Left lobe of liver (tissue), 2 donors: ENCODE measurements at regions not wholly inside any gene's neighbourhood (a gene's known extent, or its start where the extent isn't known, plus 50 kb on each side); places are given as distances from the start of the nearest gene placed in this dataset.

ENCODE experiments used
- ATAC-seq: fragments of 200-7000 bp; cut with Tn5 transposase; one replicate; pipeline ENCODE4 v1.9.1; 2020; ENCODE audit warnings: mild to moderate bottlenecking, moderate library complexity
- DNase-seq: peaks from one replicate; pipeline ENCODE4 v3.0.0-alpha.2; 2020; ENCODE audit warnings: low spot score
- donor health status: DM: no; HTN: no; CAD: no; lungs with moderate emphysema.
- donor health status: DM: no; HTN: yes; CAD: no.

DNA sequence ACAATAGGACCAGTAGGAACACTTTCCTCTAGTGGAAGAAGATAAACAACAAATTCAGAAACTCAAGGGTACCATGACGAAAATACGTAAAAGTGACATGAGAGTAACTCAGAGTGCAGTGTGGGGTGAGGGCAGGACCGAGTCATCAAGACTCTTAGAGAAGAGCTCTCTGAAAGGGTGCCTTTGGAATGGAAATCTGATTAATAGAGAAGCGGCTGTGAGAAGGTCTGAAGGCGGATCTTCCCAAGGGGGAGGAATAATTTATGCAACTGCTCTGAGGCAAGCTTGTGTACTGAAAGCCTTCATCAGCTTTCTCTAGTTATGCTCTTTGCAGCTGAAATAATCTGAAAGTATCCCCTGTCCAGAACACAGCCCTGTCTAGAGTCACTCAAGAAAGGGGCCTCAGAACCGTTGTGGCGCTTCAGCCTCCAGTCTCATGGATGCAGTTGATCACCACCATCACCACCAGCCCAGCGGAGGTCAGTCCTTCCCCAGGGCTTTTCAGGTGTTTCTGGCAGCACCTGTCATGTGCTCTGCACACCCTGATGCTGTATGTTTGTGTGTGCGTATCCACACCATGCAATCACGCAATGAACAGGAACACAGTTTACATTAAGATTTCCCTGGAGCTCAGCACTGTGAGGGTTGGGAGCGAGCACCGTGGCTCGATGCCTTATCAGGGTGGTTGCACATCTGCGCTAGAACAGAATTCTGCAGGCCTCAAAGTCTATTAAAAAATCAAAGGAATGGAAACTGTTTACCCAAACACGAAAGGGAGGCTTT lies 396.5 kb downstream of the SMOC2 start:
- DNase-seq, result no peak
- ATAC-seq, result no peak

DNA sequence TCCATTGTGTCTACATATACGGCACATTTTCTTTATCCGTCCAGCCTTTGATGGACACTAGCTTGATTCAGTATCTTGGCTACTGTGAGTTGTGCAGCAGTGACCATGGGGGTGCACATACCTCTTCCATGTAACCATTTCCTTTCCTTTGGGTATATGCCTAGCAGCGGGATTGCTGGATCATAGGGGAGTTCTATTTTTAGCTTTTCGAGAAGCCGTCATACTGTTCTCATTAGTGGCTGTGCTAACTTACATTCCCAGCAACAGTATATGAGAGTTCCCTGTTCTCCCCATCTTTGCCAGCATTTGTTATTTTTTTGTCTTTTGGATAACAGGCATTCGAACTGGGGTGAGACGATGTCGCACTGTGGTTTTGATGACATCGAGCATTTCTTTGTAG lies 395.0 kb downstream of the SMOC2 start:
- no peak for DNase-seq
- ATAC-seq, result no peak

DNA sequence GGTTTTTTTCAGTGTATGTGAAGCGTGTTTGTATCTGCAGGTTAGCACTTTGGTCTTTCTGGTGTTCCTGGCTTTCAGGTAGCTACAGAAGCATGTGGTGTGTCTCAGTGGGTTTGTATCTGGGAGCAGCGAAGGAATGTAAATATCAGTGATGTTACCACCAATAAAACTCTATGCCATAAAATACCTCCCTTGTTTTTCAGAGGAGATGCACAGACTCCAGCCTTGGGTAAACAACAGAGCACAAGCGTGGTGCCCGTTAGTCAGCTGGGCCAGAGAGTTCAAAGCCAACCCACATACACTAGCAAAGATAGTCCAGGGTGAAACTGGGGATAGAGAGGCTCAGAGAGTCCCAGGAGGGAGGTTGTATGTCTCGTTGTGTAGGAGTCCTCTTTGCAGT lies 393.8 kb downstream of the SMOC2 start:
- ATAC-seq, result no peak
- no peak for DNase-seq

DNA sequence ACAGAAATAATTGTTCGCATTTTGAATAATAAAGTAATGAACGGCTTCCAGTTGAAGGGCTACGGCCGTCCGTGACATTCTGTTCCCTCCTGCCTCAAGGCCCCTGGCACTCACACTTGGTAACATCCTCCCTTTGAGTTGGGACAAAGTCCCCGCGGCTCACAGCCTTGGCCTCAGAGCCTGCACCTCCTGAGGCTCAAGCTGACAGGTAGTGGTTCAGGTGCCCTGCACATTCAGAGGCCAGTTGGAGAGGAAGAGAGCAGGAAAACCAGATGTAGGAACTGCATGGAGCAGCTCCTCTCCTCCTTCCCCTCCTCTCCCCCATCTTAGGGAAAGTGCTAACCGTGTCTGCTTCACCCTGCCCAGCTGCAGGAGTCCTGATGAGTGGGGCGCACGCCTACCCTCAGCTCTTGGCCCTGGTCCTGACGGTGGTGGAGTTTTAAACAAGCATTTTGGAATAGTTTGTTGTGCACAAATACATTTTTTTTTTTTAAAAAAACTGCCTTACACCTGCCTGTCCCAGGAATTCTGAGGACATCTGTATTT lies 393.1 kb downstream of the SMOC2 start:
- ATAC-seq, result no peak

DNA sequence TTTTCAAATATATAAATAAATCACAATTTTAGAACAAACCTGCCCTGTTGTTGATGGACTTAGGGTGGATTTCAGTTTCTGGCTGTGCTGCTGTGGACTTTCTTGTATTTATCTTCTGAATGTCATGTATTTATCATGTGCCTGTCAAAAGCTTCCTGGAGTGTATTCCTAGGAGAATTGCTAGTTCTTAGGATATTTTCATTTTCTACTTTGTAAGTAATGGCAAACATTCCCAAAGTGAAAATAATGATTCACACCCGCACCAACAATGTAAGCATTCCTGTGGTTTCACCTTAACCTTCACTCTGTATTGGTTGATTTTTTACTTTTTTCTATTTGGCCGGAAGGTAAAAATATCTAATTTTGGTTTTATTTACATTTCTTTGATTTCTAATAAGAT lies 387.8 kb downstream of the SMOC2 start:
- DNase-seq (no peak), ATAC-seq (no peak)

More for the DNA sequence above, 393.1 kb downstream of the SMOC2 start:
- DNase-seq, result no peak

DNA sequence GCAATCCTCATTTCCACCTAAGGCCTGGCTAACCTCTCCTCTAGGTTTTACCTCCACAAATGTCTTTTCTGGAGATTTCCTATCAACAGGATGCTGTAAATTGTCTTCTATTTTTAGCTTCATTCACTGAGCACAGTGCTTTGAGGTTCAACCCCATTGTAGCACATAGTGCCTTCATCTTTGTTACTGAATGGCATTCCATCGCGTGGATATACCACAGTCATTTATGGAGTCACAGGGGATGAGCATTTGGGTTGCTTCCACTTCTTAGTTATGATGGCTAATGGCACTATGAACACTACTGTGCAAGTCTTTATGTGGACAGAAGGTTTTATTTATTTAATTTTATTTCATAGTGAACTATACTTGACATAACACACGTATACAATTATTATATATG lies 387.1 kb downstream of the SMOC2 start:
- ATAC-seq, result no peak
- no peak for DNase-seq

DNA sequence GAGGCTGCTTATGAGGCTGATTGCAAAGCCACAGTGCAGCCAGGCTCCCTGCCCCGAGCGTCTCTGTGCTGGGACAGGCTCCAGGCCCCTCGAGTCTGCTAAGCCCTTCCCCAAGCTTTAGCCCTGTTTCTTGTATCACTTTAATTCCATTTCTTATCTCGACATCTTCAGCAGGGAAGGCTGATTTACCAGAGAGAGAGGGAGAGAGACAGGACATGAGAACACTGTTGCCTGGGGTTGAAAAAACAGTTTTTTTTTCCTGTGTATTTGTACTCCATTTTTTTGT lies 386.5 kb downstream of the SMOC2 start:
- DNase-seq, result no peak
- ATAC-seq, result no peak

DNA sequence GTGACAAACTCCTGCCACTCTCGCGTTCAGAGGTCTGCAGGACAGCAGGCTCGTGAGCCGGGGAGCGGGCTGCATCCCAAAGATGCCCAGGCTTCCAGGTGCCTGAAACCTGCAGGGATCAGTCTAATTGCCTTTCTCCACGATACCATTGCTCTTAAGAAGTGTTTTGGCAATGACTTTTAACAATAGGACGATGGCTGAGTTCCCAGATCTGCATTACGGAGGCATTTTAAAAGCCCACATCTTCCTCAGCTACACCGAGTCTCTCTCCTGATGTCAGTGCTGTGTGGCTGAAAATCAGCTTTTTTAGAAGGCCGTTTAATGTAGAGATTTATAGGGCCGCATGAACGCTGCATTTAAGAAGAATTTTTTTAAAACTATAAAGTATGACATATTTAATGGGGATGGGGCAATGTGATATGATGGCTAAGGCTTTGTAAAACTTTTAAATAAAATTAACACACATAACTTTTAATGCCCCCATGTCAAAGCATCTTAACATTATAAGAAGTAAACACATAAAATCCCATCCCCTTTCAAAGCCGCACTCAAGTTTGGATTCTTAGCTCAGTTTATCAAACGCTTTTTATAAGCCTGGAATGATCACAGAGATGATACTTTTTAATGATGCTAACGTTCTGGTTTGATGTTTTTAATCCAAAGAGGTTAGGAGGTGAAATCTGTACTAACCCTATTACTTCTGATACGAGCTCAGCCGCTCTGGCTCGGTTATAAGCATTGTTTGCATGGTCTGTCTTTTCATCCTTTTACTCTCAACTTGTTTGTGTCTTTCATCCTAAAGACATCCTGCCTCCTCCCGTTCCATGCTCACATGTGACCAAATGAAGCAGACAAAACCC lies 386.0 kb downstream of the SMOC2 start:
- DNase-seq, result no peak
- ATAC-seq, result no peak

DNA sequence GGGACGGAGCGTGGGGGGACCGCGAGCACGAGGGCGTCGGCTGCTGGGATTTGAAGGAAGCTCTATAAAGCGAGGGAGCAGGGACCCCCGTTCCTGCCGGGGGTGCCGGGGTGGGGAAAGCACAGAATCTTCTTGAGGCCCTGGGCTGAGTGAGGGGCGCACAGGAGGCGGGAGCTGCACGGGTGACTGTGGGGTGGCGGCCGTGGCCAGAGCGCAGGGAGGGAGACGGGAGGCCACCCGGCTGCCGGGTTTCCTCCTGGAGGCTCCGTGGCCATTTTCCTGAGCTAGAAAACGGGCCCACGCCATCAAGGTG lies 385.1 kb downstream of the SMOC2 start:
- ATAC-seq, result no peak
- no peak for DNase-seq

DNA sequence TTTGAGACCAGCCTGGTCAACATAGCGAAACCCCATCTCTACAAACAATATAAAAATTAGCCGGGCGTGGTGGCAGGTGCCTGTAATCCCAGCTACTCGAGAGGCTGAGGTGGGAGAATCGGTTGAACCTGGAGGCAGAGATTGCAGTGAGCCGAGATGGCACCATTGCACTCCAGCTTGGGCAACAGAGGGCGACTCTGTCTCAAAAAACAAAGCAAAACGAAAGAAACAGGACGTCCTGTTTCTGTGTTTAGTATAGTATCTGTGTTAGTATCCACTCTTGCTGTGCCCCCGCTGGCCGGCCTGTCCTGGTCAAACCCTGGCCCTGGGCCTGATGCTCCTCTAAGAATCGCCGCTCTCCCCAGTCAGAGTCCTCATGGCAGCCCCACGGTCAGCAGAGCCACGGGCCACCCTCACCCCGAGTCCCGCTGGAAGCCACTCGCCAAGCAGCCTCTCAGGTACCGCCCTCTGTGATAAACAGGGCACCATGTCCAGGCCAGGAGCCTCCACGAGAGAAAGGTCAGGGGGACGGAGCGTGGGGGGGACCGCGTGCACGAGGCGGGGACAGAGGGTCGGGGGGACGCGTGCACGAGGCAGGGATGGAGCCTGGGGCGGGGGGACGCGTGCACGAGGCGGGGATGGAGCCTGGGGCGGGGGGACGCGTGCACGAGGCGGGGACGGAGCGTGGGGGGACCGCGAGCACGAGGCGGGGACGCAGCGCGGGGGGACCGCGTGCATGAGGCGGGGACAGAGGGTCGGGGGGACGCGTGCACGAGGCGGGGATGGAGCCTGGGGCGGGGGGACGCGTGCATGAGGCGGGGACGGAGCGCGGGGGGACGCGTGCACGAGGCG lies 384.5 kb downstream of the SMOC2 start:
- no peak for DNase-seq
- no peak for ATAC-seq

DNA sequence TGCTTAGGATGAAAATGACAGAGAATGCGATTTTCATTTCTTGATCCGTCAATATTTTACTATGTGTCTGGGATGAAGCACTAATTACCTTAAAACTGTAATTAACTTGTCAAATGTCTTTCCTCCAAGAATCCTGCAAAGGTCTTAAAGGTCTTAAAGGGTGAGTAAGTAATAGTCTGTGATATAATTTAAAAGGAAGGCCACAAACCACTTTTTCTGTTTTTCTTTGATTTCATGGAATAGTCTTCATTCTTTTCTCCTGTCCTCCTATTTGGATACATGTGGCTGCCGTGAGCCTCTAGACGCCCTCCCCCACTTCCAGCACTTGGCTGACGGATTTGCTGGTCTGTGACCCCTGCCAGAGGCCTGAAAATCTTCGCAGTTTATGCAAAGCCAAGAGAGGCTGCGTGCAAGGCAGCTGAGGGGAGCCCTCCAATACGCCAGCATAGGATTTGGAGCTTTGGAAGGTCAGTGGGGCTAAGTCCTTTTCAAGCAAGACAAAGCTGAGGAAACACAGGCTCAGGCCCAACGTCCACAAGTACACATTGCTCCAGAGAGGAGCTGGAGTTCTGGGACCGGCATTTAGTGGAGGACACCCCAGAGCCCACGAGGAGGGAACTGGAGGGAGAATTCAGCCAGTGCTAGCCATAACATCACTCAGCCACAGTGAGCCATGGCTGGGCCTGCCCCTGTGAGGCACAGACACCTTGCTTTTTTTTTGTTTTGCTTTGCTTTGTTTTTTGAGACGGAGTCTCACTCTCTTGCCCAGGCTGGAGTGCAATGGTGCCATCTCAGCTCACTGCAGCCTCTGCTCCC lies 382.6 kb downstream of the SMOC2 start:
- no peak for DNase-seq
- peak; percentile 17 for ATAC-seq

DNA sequence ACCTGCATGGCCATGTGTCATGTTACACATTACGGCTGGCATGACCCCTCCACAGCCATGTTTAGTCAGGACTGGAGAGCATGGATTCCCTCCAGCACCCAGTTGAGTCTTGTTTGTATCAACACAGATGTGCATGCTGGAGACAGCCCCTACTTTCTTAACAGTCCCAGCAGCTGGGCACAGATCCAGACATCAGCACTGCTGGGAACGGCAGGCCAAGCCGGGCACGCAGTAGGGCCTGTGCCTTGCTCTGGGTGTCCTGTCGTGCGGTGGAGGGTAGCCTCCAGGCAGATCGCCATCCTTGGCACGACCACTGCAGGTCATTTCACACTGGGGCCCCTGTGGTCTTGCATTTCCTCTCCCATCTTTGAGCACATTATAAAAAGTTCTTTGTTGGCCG lies 381.4 kb downstream of the SMOC2 start:
- ATAC-seq (no peak), DNase-seq (no peak)

DNA sequence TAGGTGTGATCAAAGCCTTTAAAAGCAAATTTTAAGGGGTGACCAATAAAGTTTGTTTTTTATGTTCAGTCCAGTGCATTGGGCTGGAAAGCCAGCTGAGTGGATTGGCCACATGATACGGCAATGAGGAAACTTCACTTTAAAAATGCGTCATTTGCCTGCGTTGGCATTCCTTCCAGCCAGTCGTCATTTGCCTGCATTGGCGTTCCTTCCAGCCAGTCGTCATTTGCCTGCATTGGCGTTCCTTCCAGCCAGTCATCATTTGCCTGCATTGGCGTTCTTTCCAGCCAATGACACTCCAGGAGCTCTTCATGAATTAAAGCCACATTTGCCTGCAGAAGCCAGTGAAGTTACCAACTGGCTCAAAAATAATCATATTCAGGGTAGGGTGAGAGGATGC lies 378.6 kb downstream of the SMOC2 start:
- DNase-seq (no peak), ATAC-seq (no peak)

DNA sequence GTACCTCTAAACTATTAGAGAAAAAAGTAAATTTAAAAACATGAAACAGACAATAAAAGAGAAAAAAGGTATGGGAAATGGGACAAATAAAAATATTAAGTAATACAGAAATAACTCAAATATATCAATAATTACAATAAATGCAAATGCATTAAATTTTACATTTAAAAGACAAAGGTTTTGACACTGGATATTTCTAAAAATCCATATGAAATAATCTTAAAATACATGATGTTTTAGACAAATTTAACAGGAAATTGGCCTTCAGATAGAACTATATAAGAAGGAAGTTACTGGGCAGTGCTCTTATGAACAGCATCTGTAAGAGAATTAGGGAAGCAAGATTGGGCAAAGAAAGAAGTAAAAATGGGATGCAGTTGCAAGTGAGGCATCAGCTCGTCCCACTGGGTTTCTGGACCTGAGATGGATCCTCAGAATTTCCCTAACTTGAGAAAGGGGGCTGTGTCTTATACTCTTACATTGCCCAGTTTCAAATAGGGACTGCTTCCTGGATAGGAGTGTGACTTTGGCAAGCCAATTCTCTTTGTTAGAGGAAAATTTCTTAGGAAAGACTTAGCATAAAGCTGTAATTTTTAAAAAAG lies 376.7 kb downstream of the SMOC2 start:
- ATAC-seq, result no peak
- no peak for DNase-seq

DNA sequence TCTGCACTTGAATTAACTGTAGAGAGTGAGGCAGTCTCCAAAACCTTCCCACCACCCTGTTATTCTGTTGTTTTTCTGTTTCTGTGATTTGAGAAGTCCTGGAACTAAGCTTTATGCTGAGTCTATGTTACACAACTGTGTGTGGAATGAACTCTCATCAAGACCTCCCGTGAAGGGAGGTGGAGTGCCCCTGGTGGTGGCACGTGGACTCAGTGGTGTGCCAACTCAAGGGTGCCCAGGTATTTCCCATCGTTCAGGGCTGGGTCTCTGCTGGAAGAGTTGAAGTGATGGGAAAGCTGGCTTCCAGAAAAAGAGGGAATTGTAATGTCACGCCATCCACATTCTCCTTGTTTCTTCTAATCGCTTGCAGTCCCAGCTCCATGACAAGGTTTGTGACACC lies 374.2 kb downstream of the SMOC2 start:
- ATAC-seq, result peak; percentile 43
- no peak for DNase-seq

DNA sequence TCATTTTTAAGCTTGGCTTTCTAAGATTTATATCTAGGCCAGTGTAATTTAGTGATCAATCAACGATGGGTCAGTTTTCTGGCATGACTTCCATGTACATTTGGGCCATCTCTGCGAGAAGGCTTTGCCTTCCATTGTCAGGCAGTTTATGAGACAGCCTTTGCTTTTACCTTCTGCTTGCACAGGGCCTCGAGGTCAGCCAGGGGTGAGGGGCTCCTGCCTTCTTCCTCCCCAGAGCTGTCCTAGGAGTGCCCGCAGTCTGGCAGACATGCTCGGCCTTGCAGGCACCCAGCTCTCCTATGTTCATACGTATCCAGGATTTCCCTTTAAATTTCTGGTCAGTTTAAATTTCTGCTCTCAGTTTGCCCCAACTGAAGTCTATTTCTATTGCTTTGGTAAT lies 367.2 kb downstream of the SMOC2 start:
- DNase-seq (no peak), ATAC-seq (no peak)

DNA sequence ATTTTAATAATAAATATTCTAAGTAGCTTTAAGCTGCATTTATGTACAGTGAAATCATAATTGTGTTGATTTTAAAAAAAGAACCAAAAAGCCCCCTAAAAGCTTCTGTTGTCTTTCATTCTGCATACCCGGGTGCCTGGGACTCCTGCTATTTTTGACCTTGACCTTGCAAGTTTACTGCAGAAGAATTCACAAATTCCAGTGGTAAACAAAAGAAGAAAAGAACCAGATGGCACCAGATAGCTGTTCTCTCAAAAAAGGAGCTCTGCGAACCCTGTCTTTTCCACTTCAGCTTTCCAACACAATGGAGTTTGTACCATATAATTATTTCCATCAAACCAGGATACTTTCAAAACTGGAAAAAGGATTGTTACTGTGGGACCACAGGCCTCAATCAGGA lies 363.3 kb downstream of the SMOC2 start:
- DNase-seq (no peak), ATAC-seq (no peak)

DNA sequence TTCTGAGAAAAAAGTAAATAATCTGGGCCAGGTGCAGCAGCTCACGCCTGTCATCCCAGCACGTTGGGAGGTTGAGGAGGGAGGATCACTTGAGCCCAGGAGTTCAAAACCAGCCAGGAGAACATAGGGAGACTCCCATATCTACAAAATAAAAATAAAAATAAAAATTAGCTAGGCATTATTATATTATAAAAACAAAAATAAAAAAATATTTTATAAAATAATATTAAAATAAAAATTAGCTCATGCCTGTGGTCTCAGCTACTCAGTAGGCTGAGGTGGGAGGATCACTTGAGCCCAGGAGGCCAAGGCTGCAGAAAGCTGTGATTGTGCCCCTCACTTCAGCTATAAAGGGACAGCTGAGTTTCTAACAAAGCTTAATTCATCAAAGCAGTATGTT lies 362.9 kb downstream of the SMOC2 start:
- no peak for DNase-seq

DNA sequence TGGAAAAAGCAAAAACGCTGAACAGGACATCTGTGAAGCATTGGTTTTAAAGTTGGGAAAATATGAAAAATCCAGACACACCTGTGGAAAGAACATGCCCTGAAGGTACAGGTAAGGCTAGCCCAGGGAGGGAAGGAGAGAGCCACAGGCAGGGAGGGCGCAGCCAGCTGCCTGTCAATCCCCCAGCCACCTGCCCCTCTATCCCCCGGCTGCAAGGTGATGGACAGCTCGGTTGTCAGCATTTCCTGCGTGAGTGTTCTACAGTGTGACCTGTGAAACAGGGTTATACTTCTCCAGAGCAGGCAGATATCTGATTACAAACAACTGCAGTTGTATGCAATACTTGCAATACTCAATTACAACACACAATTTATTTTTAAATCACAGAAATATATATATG lies 358.1 kb downstream of the SMOC2 start:
- no peak for ATAC-seq
- DNase-seq, result no peak

More for the DNA sequence above, 362.9 kb downstream of the SMOC2 start:
- no peak for ATAC-seq

DNA sequence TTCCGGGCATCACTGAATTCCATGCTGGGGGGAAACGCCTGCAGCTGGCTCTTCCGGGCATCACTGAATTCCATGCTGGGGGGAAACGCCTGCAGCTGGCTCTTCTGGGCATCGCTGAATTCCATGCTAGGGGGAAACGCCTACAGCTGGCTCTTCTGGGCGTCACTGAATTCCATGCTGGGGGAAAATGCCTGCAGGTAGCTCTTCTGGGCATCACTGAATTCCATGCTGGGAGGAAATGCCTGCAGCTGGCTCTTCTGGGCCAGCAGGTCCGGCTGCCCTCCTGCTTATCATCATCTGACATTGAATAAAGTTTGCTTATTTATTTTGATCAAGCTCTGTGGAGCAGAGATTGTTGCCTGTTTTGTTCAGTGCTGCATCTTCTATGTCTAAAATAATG lies 355.1 kb downstream of the SMOC2 start:
- DNase-seq, result no peak
- ATAC-seq, result no peak
